ENCODE measurements at regions not wholly inside any gene's neighbourhood (a gene's known extent, or its start where the extent isn't known, plus 50 kb on each side); places are given as distances from the start of the nearest gene placed in this dataset.
"Not testable (repeated sequence)": the region's sequence is repeated elsewhere in the genome, so short reads cannot be mapped to it uniquely, and the experiment has no call there.

DNA sequence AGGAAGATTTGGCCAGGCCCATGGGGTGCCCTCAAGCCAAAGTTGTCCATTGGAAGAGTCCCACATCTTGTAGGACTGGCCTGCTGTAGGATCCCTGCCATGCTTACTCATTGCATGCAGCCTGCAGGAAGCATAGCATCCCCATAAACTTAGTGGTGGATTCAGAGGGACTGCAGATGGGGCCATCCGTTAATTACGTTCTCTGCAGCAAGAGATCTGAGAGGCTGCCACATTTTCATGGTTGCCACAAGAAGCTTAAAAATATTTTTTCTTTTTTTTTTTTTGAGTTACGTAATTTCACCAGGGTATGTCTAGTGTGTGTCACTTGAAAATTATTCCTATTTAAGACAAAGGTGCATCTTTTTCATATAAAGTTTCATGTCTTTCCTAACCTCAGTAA lies 329.7 kb upstream of the USP24 start:
- no peak for DNase-seq

- DNase-seq = no peak
These were observed 327.8 kb upstream of the USP24 start for GRCh38 chr1:55542901-55543504.

DNA sequence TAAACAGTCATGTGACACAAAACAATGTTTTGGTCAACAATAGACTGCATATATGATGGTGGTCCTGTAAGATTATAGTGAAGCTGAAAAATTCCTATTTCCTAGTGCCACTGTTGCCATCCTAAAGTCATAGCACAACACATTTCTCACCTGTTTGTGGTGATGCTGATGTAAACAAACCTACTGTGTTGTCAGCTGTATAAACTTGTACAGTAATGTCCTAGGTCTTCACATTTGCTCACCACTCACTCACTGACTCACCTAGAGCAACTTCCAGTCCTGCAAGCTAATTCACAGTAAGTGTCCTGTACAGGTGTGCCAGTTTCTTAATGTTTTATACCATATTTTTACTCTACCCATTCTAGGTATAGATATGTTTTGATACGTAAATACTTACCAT lies 326.1 kb upstream of the USP24 start:
- DNase-seq = no peak

- no peak for DNase-seq
These were observed 324.7 kb upstream of the USP24 start for GRCh38 chr1:55539652-55540512.

GRCh38 chr1:55538428-55538827 lies 323.3 kb upstream of the USP24 start:
- DNase-seq = no peak

DNA sequence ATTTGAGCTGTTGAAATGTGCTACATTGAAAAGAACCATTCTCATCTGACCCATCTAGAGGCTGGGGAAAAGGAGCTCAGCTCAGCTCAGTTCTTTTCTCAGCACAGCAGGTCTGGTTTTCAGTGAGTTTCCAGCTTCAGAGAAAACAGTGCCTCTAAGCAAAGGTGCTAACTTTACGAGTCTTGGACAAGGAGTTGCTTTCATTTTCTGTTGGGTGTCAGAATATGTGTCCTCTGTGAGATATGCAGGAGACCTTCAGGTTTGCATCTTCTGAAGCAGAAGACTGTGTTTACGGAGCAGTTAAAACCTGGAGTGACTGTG lies 321.3 kb upstream of the USP24 start:
- no peak for DNase-seq

- DNase-seq = no peak
These were observed 320.8 kb upstream of the USP24 start for GRCh38 chr1:55535724-55536544.

DNA sequence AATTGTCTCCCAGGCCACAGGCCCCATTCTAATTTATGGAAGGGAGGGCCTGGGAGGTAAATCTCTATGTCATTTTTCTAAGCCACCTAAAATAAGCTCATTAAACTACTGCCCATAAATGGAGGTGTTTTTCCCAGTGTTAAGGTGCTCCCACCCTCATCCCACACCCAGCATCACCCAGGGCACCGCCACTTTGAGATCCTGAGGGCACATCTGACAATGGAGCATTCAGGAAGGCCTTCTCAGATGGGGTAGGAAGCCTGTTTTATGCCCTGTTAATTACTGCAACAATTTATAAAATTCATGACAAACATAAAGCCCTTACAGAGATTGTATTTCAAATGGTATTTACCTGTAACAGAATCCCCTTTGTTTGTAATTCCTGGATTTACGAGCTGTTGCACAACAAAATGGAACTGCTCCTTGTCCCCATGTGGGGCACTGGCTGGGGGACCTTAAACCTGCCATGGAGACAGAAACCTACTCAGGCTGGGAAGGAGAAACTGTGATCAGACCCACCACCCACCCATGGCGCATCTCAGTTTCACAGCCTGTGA lies 319.5 kb upstream of the USP24 start:
- DNase-seq = no peak

GRCh38 chr1:55531644-55532043 lies 316.5 kb upstream of the USP24 start:
- DNase-seq = no peak

GRCh38 chr1:55530749-55531478 lies 315.8 kb upstream of the USP24 start:
- DNase-seq = no peak

DNA sequence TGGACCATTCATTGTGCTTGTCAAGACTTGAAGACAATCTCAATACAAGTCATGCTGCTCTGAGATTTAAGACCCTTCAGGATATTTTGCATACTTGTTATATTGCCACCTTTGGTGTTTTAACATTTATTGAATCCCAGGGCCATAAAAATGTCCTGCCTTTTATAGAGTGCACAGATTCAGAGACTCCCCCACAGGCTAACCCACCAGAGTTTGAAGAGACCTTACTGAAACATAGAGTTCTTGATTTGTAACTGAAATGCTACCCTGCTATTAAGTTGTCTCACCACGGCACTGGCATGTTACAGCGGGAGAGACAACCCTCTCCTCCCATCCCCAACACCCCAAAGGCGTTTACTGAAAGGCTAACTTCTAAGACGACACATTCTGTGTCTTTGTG lies 313.9 kb upstream of the USP24 start:
- DNase-seq = no peak

GRCh38 chr1:55527831-55528230 lies 312.7 kb upstream of the USP24 start:
- DNase-seq = no peak

- DNase-seq = no peak
These were observed 311.6 kb upstream of the USP24 start for GRCh38 chr1:55526716-55527115.

GRCh38 chr1:55524006-55524405 lies 308.8 kb upstream of the USP24 start:
- no peak for DNase-seq

DNA sequence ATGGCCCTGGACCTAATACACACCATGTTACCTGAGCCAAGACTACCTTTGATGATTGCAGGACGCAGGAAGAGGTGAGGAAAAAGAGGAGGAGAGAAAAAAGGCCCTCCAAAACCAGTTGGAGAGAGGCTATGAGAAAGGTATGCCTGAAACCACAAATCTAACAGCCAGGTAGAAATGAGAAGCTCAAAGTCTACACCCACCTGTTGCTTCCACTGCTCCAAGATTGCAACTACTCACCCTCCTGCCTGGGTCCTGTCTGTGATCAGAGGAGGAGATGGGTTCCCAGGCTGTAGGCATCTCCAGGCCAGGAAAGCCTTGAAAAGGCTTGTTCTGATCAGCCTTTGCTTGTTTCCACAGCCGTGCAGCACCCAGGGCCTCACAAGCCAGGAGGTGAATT lies 307.8 kb upstream of the USP24 start:
- DNase-seq = no peak

DNA sequence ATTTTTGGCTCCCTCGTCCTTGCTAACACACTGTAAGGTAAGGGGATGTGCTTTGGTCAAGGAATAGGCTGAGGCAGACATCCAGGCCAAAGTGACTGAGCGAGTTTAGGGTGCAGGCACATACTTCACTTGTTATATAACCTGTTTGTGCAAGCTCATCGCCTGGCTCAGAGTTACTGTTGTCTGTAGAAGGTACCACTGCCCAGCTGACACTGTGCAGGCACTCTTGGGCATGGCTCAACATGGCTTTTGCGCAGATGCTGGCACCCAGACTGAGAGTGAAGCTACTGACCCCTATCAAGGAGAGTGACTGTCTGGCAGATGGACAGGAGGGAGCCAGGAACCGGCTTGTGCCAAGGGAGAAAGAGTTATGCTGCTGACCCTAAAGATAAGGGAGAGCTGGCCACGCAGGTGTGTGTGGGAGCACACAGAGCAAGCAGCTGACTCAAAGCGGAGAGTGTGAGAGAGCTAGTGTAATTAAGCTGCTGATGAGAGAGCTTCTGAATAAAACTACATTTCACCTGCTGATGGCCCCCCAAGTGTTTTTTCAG lies 307.3 kb upstream of the USP24 start:
- DNase-seq = no peak

DNA sequence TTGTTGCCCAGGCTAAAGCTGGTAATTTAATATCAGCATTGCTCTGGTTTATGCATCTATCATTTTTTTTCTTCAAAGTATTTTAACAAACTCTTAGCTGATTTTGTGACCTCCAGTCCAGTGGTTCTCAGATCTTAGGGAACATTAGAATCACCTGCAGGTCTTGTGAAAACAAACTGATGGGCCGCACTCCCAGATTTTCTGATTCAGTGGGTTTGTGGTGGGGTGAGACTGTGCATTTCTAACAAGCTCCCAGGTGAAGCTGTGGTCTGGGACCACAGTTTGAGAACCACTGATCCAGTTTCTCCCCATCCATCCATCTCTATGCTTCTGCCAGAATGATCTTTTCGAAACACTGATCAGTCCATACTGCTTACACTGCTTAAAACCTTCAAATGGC lies 305.7 kb upstream of the USP24 start:
- DNase-seq = no peak

DNA sequence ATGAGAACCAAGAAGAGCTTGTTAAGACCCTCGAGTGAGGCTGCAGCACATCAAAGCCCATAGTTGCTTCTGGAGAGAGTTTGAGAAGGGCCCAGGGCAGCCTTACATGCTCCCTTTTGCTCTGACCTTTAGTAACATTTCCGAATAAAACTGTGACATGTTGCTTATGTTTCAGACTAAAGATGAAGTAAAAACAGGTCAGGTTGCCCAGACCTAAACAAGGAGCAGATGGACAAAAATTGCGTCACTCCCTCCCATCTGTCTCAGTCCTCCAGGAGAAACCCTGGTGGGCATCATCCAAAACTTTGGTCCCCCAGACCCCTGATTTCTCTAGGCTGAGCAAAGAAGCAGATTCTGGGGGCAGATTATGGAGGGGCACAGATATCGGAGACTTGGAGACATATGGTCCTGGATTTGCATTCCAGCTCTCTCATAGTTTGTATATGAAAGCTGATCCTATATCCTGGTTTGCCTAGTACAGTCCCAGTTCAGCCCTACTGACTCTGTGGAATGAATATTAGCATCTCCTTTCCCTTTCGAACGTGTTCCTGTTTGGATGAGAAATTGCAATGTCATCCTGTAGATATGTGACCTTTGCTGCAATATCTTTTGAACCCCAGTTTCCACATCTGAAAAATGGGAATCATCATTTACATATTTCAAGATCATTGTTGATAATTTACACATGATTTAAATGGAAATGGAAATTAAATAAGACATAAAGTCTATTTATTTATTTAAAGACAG lies 304.9 kb upstream of the USP24 start:
- DNase-seq = no peak

GRCh38 chr1:55519276-55519675 lies 304.1 kb upstream of the USP24 start:
- no peak for DNase-seq

DNA sequence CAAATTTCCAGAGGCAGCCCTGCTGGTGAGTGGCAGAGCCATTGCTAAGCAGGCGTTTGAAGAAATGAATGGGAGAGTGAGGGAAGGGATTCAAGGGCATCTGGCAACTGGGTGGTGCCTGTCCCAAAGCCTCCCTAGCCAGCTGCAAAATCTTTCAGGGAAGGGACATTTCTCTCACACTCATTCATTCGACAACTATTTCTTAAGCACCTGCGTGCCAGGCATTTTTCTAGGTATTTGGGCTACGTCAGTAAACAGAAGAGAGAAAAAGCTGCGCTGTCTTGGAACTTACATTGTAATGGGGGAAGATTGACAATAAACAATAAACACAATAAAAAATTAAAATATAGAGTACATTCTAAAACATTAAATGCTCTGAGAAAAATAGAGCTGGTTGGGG lies 301.9 kb upstream of the USP24 start:
- no peak for DNase-seq

DNA sequence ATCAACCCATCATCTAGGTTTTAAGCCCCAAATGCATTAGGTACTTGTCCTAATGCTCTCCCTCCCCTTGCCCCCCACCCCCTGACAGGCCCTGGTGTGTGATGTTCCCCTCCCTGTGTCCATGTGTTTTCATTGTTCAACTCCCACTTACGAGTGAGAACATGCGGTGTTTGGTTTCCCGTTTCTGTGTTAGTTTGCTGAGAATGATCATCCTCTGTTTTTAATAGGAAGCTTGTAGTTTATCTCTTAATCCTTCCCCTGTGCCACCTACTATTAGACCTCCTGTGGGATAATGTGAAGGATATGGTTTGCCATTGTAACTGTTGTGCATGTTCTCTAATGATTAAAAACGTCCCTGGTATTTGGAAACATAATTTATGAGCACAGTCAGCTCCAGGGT lies 299.4 kb upstream of the USP24 start:
- not testable (repeated sequence) for DNase-seq

- no peak for DNase-seq
These were observed 297.3 kb upstream of the USP24 start for GRCh38 chr1:55512466-55512865.
